Lower lobe of right lung (tissue), 2 donors: ENCODE measurements at regions not wholly inside any gene's neighbourhood (a gene's known extent, or its start where the extent isn't known, plus 50 kb on each side); places are given as distances from the start of the nearest gene placed in this dataset.
"Not testable (repeated sequence)": the region's sequence is repeated elsewhere in the genome, so short reads cannot be mapped to it uniquely, and the experiment has no call there.

Source experiments
- ATAC-seq, 2 donors: fragments of 200-7000 bp; cut with Tn5 transposase; one replicate each; pipeline ENCODE4 v1.9.1; 2020 to 2022; ENCODE audit warnings: mild to moderate bottlenecking in 2 of 2, moderate library complexity in 2 of 2
- DNase-seq: peaks from one replicate; pipeline ENCODE4 v3.0.0-alpha.2; 2020
- H3K27ac ChIP-seq: fragments of 200-600 bp; one replicate; pipeline ENCODE4 v1.8.0; 2022
- H3K27me3 ChIP-seq: fragments of 200-600 bp; one replicate; pipeline ENCODE4 v1.8.0; 2022; ENCODE audit warnings: low read depth
- H3K36me3 ChIP-seq: fragments of 200-600 bp; one replicate; pipeline ENCODE4 v1.8.0; 2022; ENCODE audit warnings: mild to moderate bottlenecking
- H3K4me1 ChIP-seq: fragments of 200-600 bp; one replicate; pipeline ENCODE4 v1.8.0; 2022
- H3K4me3 ChIP-seq: fragments of 200-600 bp; one replicate; pipeline ENCODE4 v1.8.0; 2022; ENCODE audit warnings: mild to moderate bottlenecking
- H3K9me3 ChIP-seq: fragments of 200-600 bp; one replicate; pipeline ENCODE4 v1.8.0; 2022
- CTCF ChIP-seq: fragments of 200-600 bp; IDR thresholded peaks from one replicate; pipeline ENCODE4 v1.8.0; 2022; ENCODE audit warnings: antibody characterized with exemption, mild to moderate bottlenecking
- intact Hi-C: fragments of 100-400 bp; cut with DNase I; formaldehyde crosslinking; loops from one replicate; pipeline ENCODE4 v1.11.0; 2022
- donor health status: DM: no; HTN: yes; CAD: no; lungs with severe emphysema.

- H3K9me3 ChIP-seq: no peaks in the 10 kb centered on the region
- H3K27me3 ChIP-seq: no peaks in the 10 kb centered on the region
- TF ChIP-seq CTCF: no peak
- no peak overlapping the region for H3K27ac ChIP-seq
- DNase-seq (no peak), ATAC-seq (no peak)
- no peak overlapping the region for H3K4me3 ChIP-seq
- intact Hi-C loops: no loop called here
- H3K4me1 ChIP-seq: no peaks in the 10 kb centered on the region
- H3K36me3 ChIP-seq: no peaks in the 10 kb centered on the region
These were observed 325.8 kb downstream of the ANTXR2 start for GRCh38 chr4:79747252-79747651.

- TF ChIP-seq CTCF: no peak
- intact Hi-C loops: no loop called here
- no peaks in the 10 kb centered on the region for H3K36me3 ChIP-seq
- H3K9me3 ChIP-seq: no peaks in the 10 kb centered on the region
- DNase-seq (no peak), ATAC-seq (no peak)
- no peaks in the 10 kb centered on the region for H3K27me3 ChIP-seq
- H3K27ac ChIP-seq: no peak overlapping the region
- no peaks in the 10 kb centered on the region for H3K4me1 ChIP-seq
- no peak overlapping the region for H3K4me3 ChIP-seq
These were observed 330.0 kb downstream of the ANTXR2 start for GRCh38 chr4:79743014-79743413.

GRCh38 chr4:79739912-79740311 is 331.9 kb upstream of the GK2 start:
- intact Hi-C loops: no loop called here
- ATAC-seq: no peak
- TF ChIP-seq CTCF: no peak
- H3K27me3 ChIP-seq: no peaks in the 10 kb centered on the region
- H3K4me1 ChIP-seq: no peaks in the 10 kb centered on the region
- no peaks in the 10 kb centered on the region for H3K9me3 ChIP-seq
- no peak overlapping the region for H3K27ac ChIP-seq
- H3K4me3 ChIP-seq: no peak overlapping the region
- DNase-seq: no peak
- H3K36me3 ChIP-seq: no peaks in the 10 kb centered on the region

GRCh38 chr4:79723507-79723906 is 315.5 kb upstream of the GK2 start:
- ATAC-seq: no peak

GRCh38 chr4:79700356-79700755 is 292.3 kb upstream of the GK2 start:
- Histone ChIP-seq H3K27ac (no peak overlapping the region), H3K9me3 (no peaks in the 10 kb centered on the region), H3K4me3 (no peak overlapping the region), H3K27me3 (no peaks in the 10 kb centered on the region), H3K4me1 (no peaks in the 10 kb centered on the region), H3K36me3 (no peaks in the 10 kb centered on the region)
- no peak for ATAC-seq
- intact Hi-C loops: no loop called here
- TF ChIP-seq CTCF: no peak
- no peak for DNase-seq

More at GRCh38 chr4:79723507-79723906, 315.5 kb upstream of the GK2 start:
- no peak for TF ChIP-seq CTCF
- H3K9me3 ChIP-seq: no peaks in the 10 kb centered on the region
- intact Hi-C loops: no loop called here
- no peak overlapping the region for H3K27ac ChIP-seq
- H3K36me3 ChIP-seq: no peaks in the 10 kb centered on the region
- no peaks in the 10 kb centered on the region for H3K4me1 ChIP-seq
- DNase-seq: no peak
- H3K4me3 ChIP-seq: no peak overlapping the region
- H3K27me3 ChIP-seq: no peaks in the 10 kb centered on the region

- DNase-seq: no peak
- H3K4me3 ChIP-seq: no peak overlapping the region
- no peaks in the 10 kb centered on the region for H3K36me3 ChIP-seq
- no peak overlapping the region for H3K27ac ChIP-seq
- ATAC-seq: no peak
- no peaks in the 10 kb centered on the region for H3K9me3 ChIP-seq
- intact Hi-C loops: no loop called here
- no peaks in the 10 kb centered on the region for H3K4me1 ChIP-seq
- TF ChIP-seq CTCF: no peak
- no peaks in the 10 kb centered on the region for H3K27me3 ChIP-seq
These were observed 289.4 kb upstream of the GK2 start for GRCh38 chr4:79697444-79697843.

- H3K9me3 ChIP-seq, H3K4me3 ChIP-seq, intact Hi-C loops, H3K27ac ChIP-seq, ATAC-seq, H3K4me1 ChIP-seq, H3K36me3 ChIP-seq, H3K27me3 ChIP-seq, DNase-seq: not testable (repeated sequence)
These were observed 288.5 kb upstream of the GK2 start for GRCh38 chr4:79696534-79696933.
